ENCODE measurements at regions not wholly inside any gene's neighbourhood (a gene's known extent, or its start where the extent isn't known, plus 50 kb on each side); places are given as distances from the start of the nearest gene placed in this dataset.

DNA sequence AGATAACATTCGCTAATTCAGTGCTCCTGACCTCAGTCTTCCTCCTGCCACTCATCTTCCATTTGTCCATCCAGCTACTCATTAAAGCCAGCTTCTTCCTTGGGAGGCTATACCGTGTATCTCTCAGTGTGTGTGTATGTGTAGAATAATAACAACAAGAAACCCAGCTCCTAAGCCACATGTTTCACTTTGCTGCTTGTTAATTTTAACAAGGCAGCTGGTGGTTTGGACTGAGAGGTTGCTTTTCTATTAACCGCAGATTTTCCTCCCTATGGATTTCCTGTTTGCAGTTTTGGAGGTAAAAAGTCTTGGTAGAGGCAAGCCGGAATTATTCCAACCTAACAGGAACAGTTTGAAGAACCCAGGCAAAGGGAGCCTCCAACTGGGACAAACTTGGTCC is 165.0 kb downstream of the ADAMTS15 start:
- no peaks in the 10 kb centered on the region for H3K27me3 Mint-ChIP-seq (ENCODE audit: low read depth, poor library complexity)
- no peak overlapping the region for H3K27ac Mint-ChIP-seq
- no peak overlapping the region for H3K4me3 Mint-ChIP-seq
- H3K36me3 Mint-ChIP-seq (ENCODE audit: low read depth), result no peaks in the 10 kb centered on the region
- H3K9me3 Mint-ChIP-seq, result peaks cover 5% of the 10 kb centered on the region
- peaks cover 30% of the 10 kb centered on the region for H3K4me1 Mint-ChIP-seq
- no peak for DNase-seq
- TF ChIP-seq, protein P1, sequence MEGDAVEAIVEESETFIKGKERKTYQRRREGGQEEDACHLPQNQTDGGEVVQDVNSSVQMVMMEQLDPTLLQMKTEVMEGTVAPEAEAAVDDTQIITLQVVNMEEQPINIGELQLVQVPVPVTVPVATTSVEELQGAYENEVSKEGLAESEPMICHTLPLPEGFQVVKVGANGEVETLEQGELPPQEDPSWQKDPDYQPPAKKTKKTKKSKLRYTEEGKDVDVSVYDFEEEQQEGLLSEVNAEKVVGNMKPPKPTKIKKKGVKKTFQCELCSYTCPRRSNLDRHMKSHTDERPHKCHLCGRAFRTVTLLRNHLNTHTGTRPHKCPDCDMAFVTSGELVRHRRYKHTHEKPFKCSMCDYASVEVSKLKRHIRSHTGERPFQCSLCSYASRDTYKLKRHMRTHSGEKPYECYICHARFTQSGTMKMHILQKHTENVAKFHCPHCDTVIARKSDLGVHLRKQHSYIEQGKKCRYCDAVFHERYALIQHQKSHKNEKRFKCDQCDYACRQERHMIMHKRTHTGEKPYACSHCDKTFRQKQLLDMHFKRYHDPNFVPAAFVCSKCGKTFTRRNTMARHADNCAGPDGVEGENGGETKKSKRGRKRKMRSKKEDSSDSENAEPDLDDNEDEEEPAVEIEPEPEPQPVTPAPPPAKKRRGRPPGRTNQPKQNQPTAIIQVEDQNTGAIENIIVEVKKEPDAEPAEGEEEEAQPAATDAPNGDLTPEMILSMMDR (IDR thresholded peaks at IDR 0.05), result no peak

DNA sequence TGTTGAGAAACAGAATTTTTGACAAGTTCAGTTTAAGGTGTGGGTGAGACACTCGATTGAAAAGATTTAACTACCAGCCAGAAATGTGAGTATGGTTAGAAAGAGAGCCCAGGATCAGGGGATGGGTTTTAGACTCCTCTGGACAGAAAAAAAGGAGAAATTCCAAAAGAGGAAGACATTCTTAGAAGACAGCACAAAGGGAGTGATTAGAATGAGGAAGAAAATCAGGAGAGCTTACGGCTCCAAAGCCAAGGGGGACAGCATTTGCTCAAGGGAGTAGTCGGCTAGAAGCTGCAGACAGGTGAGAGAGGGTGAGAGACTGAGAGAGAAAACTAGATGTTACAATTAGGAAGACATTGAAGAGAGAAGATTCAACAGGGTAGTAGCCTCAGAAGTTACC is 166.1 kb downstream of the ADAMTS15 start:
- Mint-ChIP-seq H3K9me3 (peaks cover 8% of the 10 kb centered on the region), H3K27ac (no peak overlapping the region), H3K27me3 (ENCODE audit: low read depth, poor library complexity) (no peaks in the 10 kb centered on the region), H3K36me3 (ENCODE audit: low read depth) (no peaks in the 10 kb centered on the region), H3K4me1 (peaks cover 19% of the 10 kb centered on the region), H3K4me3 (no peak overlapping the region)
- no peak for DNase-seq
- TF ChIP-seq, protein P1 (IDR thresholded peaks at IDR 0.05), result no peak

DNA sequence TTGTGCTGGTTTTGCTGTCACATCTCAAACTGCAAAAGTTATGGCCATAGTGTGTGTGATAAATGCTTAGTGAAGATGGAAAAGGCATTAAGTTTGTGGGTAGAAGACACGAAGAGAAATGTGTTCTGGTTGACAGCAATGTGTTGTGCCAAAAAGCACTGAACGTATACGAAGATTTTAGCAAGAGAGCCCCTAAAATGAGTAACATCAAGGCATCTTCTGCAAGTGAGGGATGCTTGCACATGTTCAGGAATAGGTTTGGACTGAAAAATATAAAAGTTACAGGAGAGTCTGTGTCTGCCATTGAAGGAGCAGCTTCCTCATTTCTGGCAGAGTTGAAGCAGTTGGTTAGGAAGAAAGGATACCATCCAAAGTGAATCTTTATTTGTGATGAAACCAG is 167.1 kb downstream of the ADAMTS15 start:
- H3K4me1 Mint-ChIP-seq, result peaks cover 10% of the 10 kb centered on the region

DNA sequence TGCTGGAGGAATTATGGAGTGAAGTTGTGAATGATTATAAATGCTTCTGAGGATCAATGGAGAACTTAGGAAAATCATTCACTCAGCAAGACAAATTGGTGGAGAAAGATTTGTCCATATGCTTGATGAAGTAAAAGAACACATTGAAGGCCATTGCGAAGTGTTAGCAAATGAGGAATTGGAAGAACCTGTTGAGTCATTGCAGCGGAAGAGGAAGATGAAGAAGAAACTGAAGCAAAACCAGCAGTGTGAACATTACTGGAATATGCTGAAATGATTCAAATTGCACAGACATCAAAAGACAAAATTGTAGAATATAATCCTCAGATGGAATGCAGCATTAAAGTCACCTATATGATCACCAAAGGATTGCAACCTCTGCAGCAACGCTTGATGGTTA is 168.1 kb downstream of the ADAMTS15 start:
- no peaks in the 10 kb centered on the region for H3K36me3 Mint-ChIP-seq (ENCODE audit: low read depth)
- no peak overlapping the region for H3K27ac Mint-ChIP-seq
- DNase-seq, result no peak
- peaks cover 6% of the 10 kb centered on the region for H3K27me3 Mint-ChIP-seq (ENCODE audit: low read depth, poor library complexity)
- peaks cover 12% of the 10 kb centered on the region for H3K9me3 Mint-ChIP-seq
- peaks cover 1% of the 10 kb centered on the region for H3K4me1 Mint-ChIP-seq
- no peak overlapping the region for H3K4me3 Mint-ChIP-seq
- TF ChIP-seq, protein P1 (IDR thresholded peaks at IDR 0.05), result no peak

More for the DNA sequence above, 167.1 kb downstream of the ADAMTS15 start:
- peaks cover under 1% of the 10 kb centered on the region for H3K27me3 Mint-ChIP-seq (ENCODE audit: low read depth, poor library complexity)
- TF ChIP-seq, protein P1 (IDR thresholded peaks at IDR 0.05), result no peak
- no peaks in the 10 kb centered on the region for H3K36me3 Mint-ChIP-seq (ENCODE audit: low read depth)
- no peak for DNase-seq
- no peak overlapping the region for H3K27ac Mint-ChIP-seq
- H3K4me3 Mint-ChIP-seq, result no peak overlapping the region
- H3K9me3 Mint-ChIP-seq, result peaks cover 12% of the 10 kb centered on the region

DNA sequence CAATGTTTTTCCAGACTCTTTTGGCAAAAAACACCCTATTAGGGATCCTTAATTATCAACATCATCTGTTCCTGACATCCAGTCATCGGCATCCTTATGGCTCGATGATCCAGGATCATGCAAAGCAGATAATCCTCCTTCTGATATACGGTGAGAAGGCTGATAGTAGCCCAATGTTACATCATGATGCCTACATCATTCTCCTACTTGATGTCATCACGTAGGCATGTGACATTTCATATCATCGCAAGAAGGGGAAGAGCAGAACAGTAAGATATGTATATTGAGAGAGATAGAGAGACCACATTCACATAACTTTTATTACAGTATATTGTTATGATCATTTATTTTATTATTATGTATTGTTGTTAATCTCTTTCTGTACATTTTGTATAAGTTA is 168.6 kb downstream of the ADAMTS15 start:
- TF ChIP-seq, protein P1 (IDR thresholded peaks at IDR 0.05), result no peak
- Mint-ChIP-seq H3K36me3 (ENCODE audit: low read depth) (no peaks in the 10 kb centered on the region), H3K27ac (no peak overlapping the region), H3K9me3 (peaks cover 12% of the 10 kb centered on the region), H3K4me3 (no peak overlapping the region), H3K27me3 (ENCODE audit: low read depth, poor library complexity) (peaks cover 6% of the 10 kb centered on the region), H3K4me1 (peaks cover 6% of the 10 kb centered on the region)
- DNase-seq, result no peak

DNA sequence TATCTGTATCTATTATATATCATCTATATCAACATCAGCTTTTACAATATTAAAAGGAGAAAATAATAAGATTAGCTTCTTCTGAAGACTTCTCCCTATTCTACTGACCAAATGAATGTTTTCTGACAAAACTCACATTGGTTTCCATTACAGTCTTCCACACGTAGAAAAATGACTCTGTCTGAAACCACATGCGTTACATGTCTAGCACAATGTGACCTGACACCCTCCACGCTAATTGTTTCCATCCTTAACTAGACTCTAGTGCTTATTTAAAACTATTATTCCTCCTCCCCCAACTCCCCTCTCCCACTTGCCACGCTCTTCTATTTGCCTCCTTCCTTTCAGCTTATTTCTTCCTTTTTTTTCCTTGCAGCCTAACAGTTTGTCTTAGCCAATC is 172.1 kb downstream of the ADAMTS15 start:
- Mint-ChIP-seq H3K36me3 (ENCODE audit: low read depth) (no peaks in the 10 kb centered on the region), H3K27ac (peak overlapping the region; percentile 18), H3K4me3 (no peak overlapping the region), H3K4me1 (peaks cover 34% of the 10 kb centered on the region), H3K9me3 (peaks cover 12% of the 10 kb centered on the region), H3K27me3 (ENCODE audit: low read depth, poor library complexity) (peaks cover 10% of the 10 kb centered on the region)
- DNase-seq, result no peak
- TF ChIP-seq, protein P1 (IDR thresholded peaks at IDR 0.05), result no peak
